HCT116 (cell line): ENCODE measurements at regions not wholly inside any gene's neighbourhood (a gene's known extent, or its start where the extent isn't known, plus 50 kb on each side); places are given as distances from the start of the nearest gene placed in this dataset.

Source experiments
- ATAC-seq: fragments of 200-7000 bp; cut with Tn5 transposase; 2 replicates; pipeline ENCODE4 v1.9.1; 2020; ENCODE audit warnings: mild to moderate bottlenecking, moderate library complexity
- BruUV-seq: library from RNA; stranded (reverse); fragments of 400-500 nt; replicated peaks from 2 replicates; lab custom pipeline; 2021; lab: Mats Ljungman, UMichigan
- CTCF ChIA-PET: fragments of 300-600 bp; sonication (Branson Sonifier 250); formaldehyde crosslinking; loops from one replicate; lab custom pipeline; 2021; ENCODE audit warnings: antibody characterized with exemption; lab: Charles Lee
- POLR2A ChIA-PET: fragments of 300-600, 350-600 bp; sonication (Branson Sonifier 250); formaldehyde crosslinking; loops from one replicate; lab custom pipeline; 2021; ENCODE audit warnings: antibody characterized with exemption; lab: Charles Lee
- RAD21 ChIA-PET, 2 experiments: fragments of 300-600 bp; sonication (Branson Sonifier 250); formaldehyde crosslinking; loops; one replicate each; lab custom pipeline; 2023; ENCODE audit warnings: low total read pairs in 2 of 2; ENCODE audit not compliant: uncharacterized antibody in 2 of 2, unreplicated experiment in 2 of 2, low non-redundant PET in 1 of 2; lab: Charles Lee
- DNase-seq: peaks from one replicate; pipeline ENCODE4 v3.0.0-alpha.2; 2010; ENCODE audit warnings: low read depth, low spot score
- H2AFZ ChIP-seq: fragments of 200-600 bp; shearing (Covaris generic), sonication (generic); 2 replicates; pipeline ENCODE4 v1.6.1; 2017; ENCODE audit warnings: low read depth, mixed run types, mixed read lengths, antibody characterized with exemption, low read length; ENCODE audit not compliant: poor library complexity, severe bottlenecking
- H3K27ac ChIP-seq: 2 replicates; pipeline ENCODE4 v1.5.1; 2012; ENCODE audit warnings: low read depth, low read length
- H3K27me3 ChIP-seq: fragments of 200-600 bp; sonication (generic); 2 replicates; pipeline ENCODE4 v1.6.1; 2016; ENCODE audit warnings: mixed run types, low read length, mixed read lengths; ENCODE audit not compliant: insufficient read depth
- H3K36me3 ChIP-seq, 2 experiments: fragments of 200-500 bp in 1 of 2; fragments of 200-600 bp in 1 of 2; sonication (Bioruptor generic) in 1 of 2; sonication (generic) in 1 of 2; 2 replicates each; pipeline versions ENCODE4 v1.5.1 to v1.6.1; 2014 to 2016; ENCODE audit warnings: low read length in 2 of 2, inconsistent platforms in 1 of 2, mixed read lengths in 1 of 2, mixed run types in 1 of 2; ENCODE audit not compliant: insufficient read depth in 2 of 2, control insufficient read depth in 1 of 2
- H3K4me1 ChIP-seq, 2 experiments: fragments of 200-600 bp in 1 of 2; sonication (generic) in 1 of 2; 2 replicates each; pipeline versions ENCODE4 v1.5.1 to v1.6.1; 2012 to 2017; ENCODE audit warnings: low read length in 2 of 2, inconsistent platforms in 1 of 2, mild to moderate bottlenecking in 1 of 2, mixed read lengths in 1 of 2, mixed run types in 1 of 2, moderate library complexity in 1 of 2; ENCODE audit not compliant: insufficient read depth in 2 of 2, control insufficient read depth in 1 of 2
- H3K4me2 ChIP-seq: fragments of 200-600 bp; sonication (generic); 2 replicates; pipeline ENCODE4 v1.6.1; 2017; ENCODE audit warnings: mixed run types, low read length, mixed read lengths
- H3K4me3 ChIP-seq, 2 experiments: fragments of 200-600 bp in 1 of 2; sonication (generic) in 1 of 2; replicated peaks in 1 of 2; 2 replicates each; pipeline ENCODE4 v1.5.1; 2011 to 2016; ENCODE audit warnings: low read length in 2 of 2, control low read depth in 1 of 2, low read depth in 1 of 2, mild to moderate bottlenecking in 1 of 2, mixed read lengths in 1 of 2, mixed run types in 1 of 2
- H3K79me2 ChIP-seq: fragments of 200-600 bp; sonication (generic); 2 replicates; pipeline ENCODE4 v1.6.1; 2017; ENCODE audit warnings: mild to moderate bottlenecking, mixed run types, low read length, moderate library complexity, mixed read lengths; ENCODE audit not compliant: insufficient read depth
- H3K9ac ChIP-seq: fragments of 200-600 bp; sonication (generic); 2 replicates; pipeline ENCODE4 v1.6.1; 2016; ENCODE audit warnings: low read length, mixed read lengths
- H3K9me2 ChIP-seq: fragments of 200-600 bp; sonication (generic), shearing (Covaris generic); 2 replicates; pipeline ENCODE4 v1.6.1; 2017; ENCODE audit warnings: mixed run types, mild to moderate bottlenecking, moderate library complexity; ENCODE audit not compliant: insufficient read depth
- H3K9me3 ChIP-seq, 2 experiments: fragments of 200-500 bp in 1 of 2; fragments of 200-600 bp in 1 of 2; sonication (Bioruptor generic) in 1 of 2; sonication (generic) in 1 of 2; 2 replicates each; pipeline ENCODE4 v1.6.1; 2014 to 2017; ENCODE audit warnings: low read length in 2 of 2, mixed read lengths in 2 of 2, inconsistent platforms in 1 of 2, low read depth in 1 of 2, mild to moderate bottlenecking in 1 of 2, mixed run types in 1 of 2, moderate library complexity in 1 of 2; ENCODE audit not compliant: control insufficient read depth in 1 of 2, insufficient read depth in 1 of 2
- H4K20me1 ChIP-seq: fragments of 200-600 bp; sonication (generic), shearing (Covaris generic); 2 replicates; pipeline ENCODE4 v1.6.1; 2017; ENCODE audit warnings: mixed run types, mild to moderate bottlenecking, moderate library complexity; ENCODE audit not compliant: insufficient read depth
- ELF1 ChIP-seq: IDR thresholded peaks from 2 replicates; pipeline ENCODE4 v1.6.1; 2012; ENCODE audit warnings: low read depth, borderline replicate concordance
- EZH2 ChIP-seq: fragments of 200-600 bp; sonication (generic); IDR thresholded peaks from 2 replicates; pipeline ENCODE4 v1.6.1; 2017; ENCODE audit warnings: antibody characterized with exemption, mixed run types
- RAD21 ChIP-seq: IDR thresholded peaks from 2 replicates; pipeline ENCODE4 v1.6.1; 2012; ENCODE audit warnings: low read depth, mild to moderate bottlenecking
- TCF7L2 ChIP-seq: IDR thresholded peaks from 2 replicates; pipeline ENCODE4 v1.7.0; 2011; ENCODE audit warnings: borderline replicate concordance, inconsistent platforms; ENCODE audit not compliant: insufficient read depth, insufficient read length; ENCODE audit errors: extremely low read depth
- ZFX ChIP-seq: fragments of 450-650 bp; IDR thresholded peaks from 2 replicates; pipeline ENCODE4 v1.6.1; 2017
- intact Hi-C: fragments of 100-400 bp; cut with micrococcal nuclease; formaldehyde crosslinking; loops from 2 replicates; pipeline ENCODE4 v1.10.0; 2022
- TF ChIP-seq, protein P1 (sequence below): IDR thresholded peaks from 2 replicates; pipeline ENCODE4 v1.6.1; 2012
- TF ChIP-seq, protein P2 (sequence below): IDR thresholded peaks from 2 replicates; pipeline ENCODE4 v1.6.1; 2012; ENCODE audit warnings: low read depth
- TF ChIP-seq, protein P3 (sequence below): IDR thresholded peaks from 2 replicates; pipeline ENCODE4 v1.6.1; 2012

DNA sequence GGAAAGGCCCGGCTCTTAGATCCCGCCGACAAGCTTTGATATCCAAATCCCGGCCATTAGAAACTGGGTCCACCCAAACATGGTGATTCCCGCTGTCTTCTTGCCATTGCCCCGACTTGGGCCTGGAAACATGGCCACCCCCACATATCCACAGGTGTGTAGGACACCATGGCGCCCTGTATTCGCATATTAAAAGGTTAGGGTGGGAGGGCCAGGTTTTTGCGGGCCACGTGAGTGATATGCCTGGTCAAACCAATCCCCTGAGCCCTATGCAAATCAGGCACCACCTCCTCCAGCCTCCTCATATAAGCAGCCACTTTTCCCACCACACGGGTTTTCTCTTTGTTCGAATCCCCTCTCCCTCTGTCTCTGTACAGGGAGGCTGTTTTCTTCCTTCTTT, 766.4 kb downstream of the UQCRFS1 start (continued):
- TF ChIP-seq, protein P1, sequence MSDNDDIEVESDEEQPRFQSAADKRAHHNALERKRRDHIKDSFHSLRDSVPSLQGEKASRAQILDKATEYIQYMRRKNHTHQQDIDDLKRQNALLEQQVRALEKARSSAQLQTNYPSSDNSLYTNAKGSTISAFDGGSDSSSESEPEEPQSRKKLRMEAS, result no peak
- TF ChIP-seq ELF1, result no peak
- TF ChIP-seq, protein P2, sequence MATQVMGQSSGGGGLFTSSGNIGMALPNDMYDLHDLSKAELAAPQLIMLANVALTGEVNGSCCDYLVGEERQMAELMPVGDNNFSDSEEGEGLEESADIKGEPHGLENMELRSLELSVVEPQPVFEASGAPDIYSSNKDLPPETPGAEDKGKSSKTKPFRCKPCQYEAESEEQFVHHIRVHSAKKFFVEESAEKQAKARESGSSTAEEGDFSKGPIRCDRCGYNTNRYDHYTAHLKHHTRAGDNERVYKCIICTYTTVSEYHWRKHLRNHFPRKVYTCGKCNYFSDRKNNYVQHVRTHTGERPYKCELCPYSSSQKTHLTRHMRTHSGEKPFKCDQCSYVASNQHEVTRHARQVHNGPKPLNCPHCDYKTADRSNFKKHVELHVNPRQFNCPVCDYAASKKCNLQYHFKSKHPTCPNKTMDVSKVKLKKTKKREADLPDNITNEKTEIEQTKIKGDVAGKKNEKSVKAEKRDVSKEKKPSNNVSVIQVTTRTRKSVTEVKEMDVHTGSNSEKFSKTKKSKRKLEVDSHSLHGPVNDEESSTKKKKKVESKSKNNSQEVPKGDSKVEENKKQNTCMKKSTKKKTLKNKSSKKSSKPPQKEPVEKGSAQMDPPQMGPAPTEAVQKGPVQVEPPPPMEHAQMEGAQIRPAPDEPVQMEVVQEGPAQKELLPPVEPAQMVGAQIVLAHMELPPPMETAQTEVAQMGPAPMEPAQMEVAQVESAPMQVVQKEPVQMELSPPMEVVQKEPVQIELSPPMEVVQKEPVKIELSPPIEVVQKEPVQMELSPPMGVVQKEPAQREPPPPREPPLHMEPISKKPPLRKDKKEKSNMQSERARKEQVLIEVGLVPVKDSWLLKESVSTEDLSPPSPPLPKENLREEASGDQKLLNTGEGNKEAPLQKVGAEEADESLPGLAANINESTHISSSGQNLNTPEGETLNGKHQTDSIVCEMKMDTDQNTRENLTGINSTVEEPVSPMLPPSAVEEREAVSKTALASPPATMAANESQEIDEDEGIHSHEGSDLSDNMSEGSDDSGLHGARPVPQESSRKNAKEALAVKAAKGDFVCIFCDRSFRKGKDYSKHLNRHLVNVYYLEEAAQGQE, result no peak
- no peak for TF ChIP-seq RAD21
- no peak for TF ChIP-seq TCF7L2

DNA sequence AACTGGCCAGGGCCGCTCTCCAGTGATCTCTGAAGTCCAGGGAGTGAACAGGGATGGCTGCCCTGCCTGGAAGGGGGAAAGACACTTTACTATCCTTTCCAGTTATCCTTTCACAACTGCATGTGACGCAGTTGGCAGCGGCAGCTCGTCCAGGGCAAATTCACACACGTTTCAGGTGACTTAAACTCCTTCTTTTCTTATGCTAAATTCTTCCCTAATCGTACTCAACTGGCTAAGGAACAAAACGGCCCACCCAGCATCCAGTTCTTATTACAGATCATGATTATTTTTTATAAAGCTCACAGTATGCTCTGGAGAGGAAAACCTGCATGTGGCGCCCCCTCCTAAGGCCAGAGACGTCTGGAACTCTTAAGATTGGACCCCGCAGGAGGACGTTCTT, 767.1 kb downstream of the UQCRFS1 start:
- RAD21 ChIA-PET, result no interaction called here
- intact Hi-C loops, result no loop called here
- Histone ChIP-seq H3K27me3 (no peaks in the 10 kb centered on the region), H3K36me3 (no peaks in the 10 kb centered on the region), H3K4me3 (no peak overlapping the region), H4K20me1 (no peaks in the 10 kb centered on the region), H3K4me1 (no peaks in the 10 kb centered on the region), H2AFZ (no peak overlapping the region), H3K9me3 (peaks cover 0 to 19% of the 10 kb centered on the region in 2 experiments; a peak in 2 of 4 replicates), H3K9me2 (no peaks in the 10 kb centered on the region)
- no peak for ATAC-seq
- TF ChIP-seq, protein P2, result no peak
- no peak for TF ChIP-seq EZH2
- TF ChIP-seq, protein P3, sequence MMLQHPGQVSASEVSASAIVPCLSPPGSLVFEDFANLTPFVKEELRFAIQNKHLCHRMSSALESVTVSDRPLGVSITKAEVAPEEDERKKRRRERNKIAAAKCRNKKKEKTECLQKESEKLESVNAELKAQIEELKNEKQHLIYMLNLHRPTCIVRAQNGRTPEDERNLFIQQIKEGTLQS, result no peak
- TF ChIP-seq ZFX, result no peak
- TF ChIP-seq, all 23 proteins: peak for 0
- no peak overlapping the region for H3K27ac ChIP-seq
- CTCF ChIA-PET, result no interaction called here
- no peak for DNase-seq
- no TSS peak for BruUV-seq
- no peak overlapping the region for H3K9ac ChIP-seq
- POLR2A ChIA-PET, result no interaction called here
- no peak overlapping the region for H3K4me2 ChIP-seq
- no peaks in the 10 kb centered on the region for H3K79me2 ChIP-seq
